B cell (primary cell): ENCODE measurements at regions not wholly inside any gene's neighbourhood (a gene's known extent, or its start where the extent isn't known, plus 50 kb on each side); places are given as distances from the start of the nearest gene placed in this dataset.

Experiments
- ATAC-seq: fragments of 200-7000 bp; cut with Tn5 transposase; one replicate; pipeline ENCODE4 v1.10.0; 2021; ENCODE audit warnings: low read depth, mild to moderate bottlenecking, moderate number of reproducible peaks, moderate library complexity
- CTCF ChIA-PET: fragments of 350-600 bp; sonication (Branson Sonifier 250); formaldehyde crosslinking; loops from one replicate; lab custom pipeline; 2021; ENCODE audit warnings: antibody characterized with exemption, inconsistent platforms; lab: Charles Lee
- POLR2A ChIA-PET: fragments of 350-600 bp; sonication (Branson Sonifier 250); formaldehyde crosslinking; loops from one replicate; lab custom pipeline; 2021; ENCODE audit warnings: antibody characterized with exemption; lab: Charles Lee
- DNase-seq: peaks from one replicate; pipeline ENCODE4 v3.0.0; 2013
- H2AFZ ChIP-seq: 2 replicates; pipeline ENCODE4 v1.6.1; 2012; ENCODE audit warnings: mild to moderate bottlenecking, low read depth, low read length; ENCODE audit not compliant: insufficient read depth, poor library complexity, severe bottlenecking
- H3K27ac ChIP-seq, 2 donors: 1 replicate in 1 of 2; 2 replicates in 1 of 2; pipeline ENCODE4 v1.5.1; 2012 to 2013; ENCODE audit warnings: low read length in 2 of 2, mild to moderate bottlenecking in 2 of 2, moderate library complexity in 1 of 2
- H3K27me3 ChIP-seq, 4 experiments: fragments of 200-600 bp in 1 of 4; sonication (generic) in 1 of 4; replicated peaks in 1 of 4; 1 replicate in 2 of 4; 2 replicates in 2 of 4; pipeline versions ENCODE4 v1.6.1 to v1.7.0; 2013 to 2016; ENCODE audit warnings: low read length in 3 of 4, mild to moderate bottlenecking in 2 of 4, mixed read lengths in 1 of 4, moderate library complexity in 1 of 4; ENCODE audit not compliant: insufficient read depth in 4 of 4, control insufficient read depth in 3 of 4; ENCODE audit errors: control extremely low read depth in 1 of 4
- H3K36me3 ChIP-seq, 2 experiments: replicated peaks in 1 of 2; 1 replicate in 1 of 2; 2 replicates in 1 of 2; pipeline versions ENCODE4 v1.6.1 to v1.7.1; 2013; ENCODE audit warnings: low read length in 1 of 2; ENCODE audit not compliant: insufficient read depth in 2 of 2, control insufficient read depth in 1 of 2; ENCODE audit errors: control extremely low read depth in 1 of 2, extremely low read depth in 1 of 2
- H3K4me1 ChIP-seq, 2 donors: fragments of 200-600 bp in 1 of 2; sonication (generic) in 1 of 2; 1 replicate in 1 of 2; 2 replicates in 1 of 2; pipeline versions ENCODE4 v1.5.1 to v1.6.1; 2013 to 2017; ENCODE audit warnings: low read length in 2 of 2; ENCODE audit not compliant: control insufficient read depth in 2 of 2, insufficient read depth in 2 of 2
- H3K4me2 ChIP-seq: replicated peaks from 2 replicates; pipeline ENCODE3; 2012; ENCODE audit warnings: mild to moderate bottlenecking, low read depth, low read length; ENCODE audit not compliant: poor library complexity, severe bottlenecking
- H3K4me3 ChIP-seq, 5 experiments: fragments of 200-600 bp in 1 of 5; sonication (generic) in 1 of 5; 1 replicate in 3 of 5; 2 replicates in 2 of 5; pipeline versions ENCODE4 v1.5.1 to v1.7.0; 2011 to 2016; ENCODE audit warnings: low read length in 4 of 5, mild to moderate bottlenecking in 4 of 5, low read depth in 2 of 5, control low read depth in 1 of 5, moderate library complexity in 1 of 5; ENCODE audit not compliant: insufficient read depth in 1 of 5; ENCODE audit errors: control extremely low read depth in 1 of 5, extremely low read depth in 1 of 5
- H3K79me2 ChIP-seq: fragments of 200-600 bp; sonication (generic); one replicate; pipeline ENCODE4 v1.6.0; 2016; ENCODE audit warnings: low read length; ENCODE audit not compliant: control insufficient read depth, insufficient read depth
- H3K9ac ChIP-seq: fragments of 200-600 bp; sonication (generic); 2 replicates; pipeline ENCODE4 v1.6.1; 2017; ENCODE audit warnings: mild to moderate bottlenecking, low read length, moderate library complexity
- H3K9me3 ChIP-seq, 3 donors: one replicate each; pipeline versions ENCODE4 v1.6.1 to v1.7.1; 2013; ENCODE audit warnings: low read length in 2 of 3; ENCODE audit not compliant: control insufficient read depth in 2 of 3, insufficient read depth in 1 of 3; ENCODE audit errors: control extremely low read depth in 1 of 3
- H4K20me1 ChIP-seq: 2 replicates; pipeline ENCODE4 v1.6.0; 2012; ENCODE audit warnings: mild to moderate bottlenecking, low read length; ENCODE audit not compliant: insufficient read depth, control insufficient read depth, poor library complexity, severe bottlenecking
- H3K27ac Mint-ChIP-seq: one replicate; pipeline ENCODE4 v1.8.0; 2021; ENCODE audit warnings: mixed read lengths
- H3K27me3 Mint-ChIP-seq: one replicate; pipeline ENCODE4 v1.8.0; 2021; ENCODE audit warnings: mixed read lengths
- H3K4me1 Mint-ChIP-seq: one replicate; pipeline ENCODE4 v1.8.0; 2021; ENCODE audit warnings: mixed read lengths
- H3K4me3 Mint-ChIP-seq: one replicate; pipeline ENCODE4 v1.8.0; 2021; ENCODE audit warnings: mixed read lengths
- H3K9me3 Mint-ChIP-seq: one replicate; pipeline ENCODE4 v1.8.0; 2022; ENCODE audit warnings: mixed read lengths; ENCODE audit not compliant: insufficient read depth
- EZH2 ChIP-seq: IDR thresholded peaks from 2 replicates; pipeline ENCODE4 v1.6.1; 2012; ENCODE audit warnings: borderline replicate concordance, low read depth, mild to moderate bottlenecking, moderate library complexity, low read length; ENCODE audit not compliant: insufficient read depth, poor library complexity, severe bottlenecking
- WGBS: methylation state at CpG from one replicate; pipeline ENCODE4 v1.1.5; 2013; ENCODE audit warnings: missing lambda C conversion rate; ENCODE audit not compliant: insufficient coverage; 5-methylcytosine and 5-hydroxymethylcytosine counted together
- intact Hi-C: fragments of 100-400 bp; cut with micrococcal nuclease; formaldehyde crosslinking; loops from one replicate; pipeline ENCODE4 v1.10.0; 2022
- TF ChIP-seq, protein P1 (sequence below): fragments of 200-600 bp; IDR thresholded peaks from one replicate; pipeline ENCODE4 v1.8.0; 2022; ENCODE audit warnings: antibody characterized with exemption, mild to moderate bottlenecking

DNA sequence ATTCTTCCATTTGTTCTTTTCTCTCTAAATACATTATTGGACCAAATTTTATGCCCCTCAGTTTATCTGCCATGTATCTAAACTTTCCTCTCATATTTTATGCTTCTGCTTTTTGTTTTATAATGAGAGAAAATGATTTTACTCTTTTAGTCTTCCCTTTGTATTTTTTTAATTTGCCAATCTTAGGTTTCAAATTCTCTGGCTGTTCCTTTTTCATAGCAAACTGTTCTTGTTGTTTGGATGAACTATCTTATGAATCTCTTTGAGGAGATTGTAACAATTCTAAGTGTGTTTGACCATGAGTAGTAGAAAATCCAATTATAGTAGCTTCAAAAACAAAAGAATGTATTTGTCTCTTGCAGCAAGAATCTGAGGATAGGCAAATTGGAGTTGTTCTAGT lies 290.5 kb downstream of the NDFIP2 start:
- Mint-ChIP-seq H3K4me1 (no peaks in the 10 kb centered on the region), H3K27me3 (peaks cover 5% of the 10 kb centered on the region), H3K27ac (no peak overlapping the region), H3K4me3 (no peak overlapping the region), H3K9me3 (peaks cover 6% of the 10 kb centered on the region)
- Histone ChIP-seq H3K27ac (no peak overlapping the region), H3K27me3 (no peaks in the 10 kb centered on the region), H4K20me1 (no peaks in the 10 kb centered on the region), H3K79me2 (no peaks in the 10 kb centered on the region), H3K4me3 (no peak overlapping the region), H3K9me3 (peaks cover 0 to 4% (median 0%) of the 10 kb centered on the region in 3 donors), H3K9ac (no peak overlapping the region), H3K36me3 (no peaks in the 10 kb centered on the region), H3K4me2 (no peak overlapping the region), H2AFZ (no peak overlapping the region), H3K4me1 (no peaks in the 10 kb centered on the region)
- POLR2A ChIA-PET, result no interaction called here
- ATAC-seq, result no peak
- DNase-seq, result no peak
- CTCF ChIA-PET, result no interaction called here
- intact Hi-C loops, result no loop called here
- no peak for TF ChIP-seq EZH2
- TF ChIP-seq, protein P1, sequence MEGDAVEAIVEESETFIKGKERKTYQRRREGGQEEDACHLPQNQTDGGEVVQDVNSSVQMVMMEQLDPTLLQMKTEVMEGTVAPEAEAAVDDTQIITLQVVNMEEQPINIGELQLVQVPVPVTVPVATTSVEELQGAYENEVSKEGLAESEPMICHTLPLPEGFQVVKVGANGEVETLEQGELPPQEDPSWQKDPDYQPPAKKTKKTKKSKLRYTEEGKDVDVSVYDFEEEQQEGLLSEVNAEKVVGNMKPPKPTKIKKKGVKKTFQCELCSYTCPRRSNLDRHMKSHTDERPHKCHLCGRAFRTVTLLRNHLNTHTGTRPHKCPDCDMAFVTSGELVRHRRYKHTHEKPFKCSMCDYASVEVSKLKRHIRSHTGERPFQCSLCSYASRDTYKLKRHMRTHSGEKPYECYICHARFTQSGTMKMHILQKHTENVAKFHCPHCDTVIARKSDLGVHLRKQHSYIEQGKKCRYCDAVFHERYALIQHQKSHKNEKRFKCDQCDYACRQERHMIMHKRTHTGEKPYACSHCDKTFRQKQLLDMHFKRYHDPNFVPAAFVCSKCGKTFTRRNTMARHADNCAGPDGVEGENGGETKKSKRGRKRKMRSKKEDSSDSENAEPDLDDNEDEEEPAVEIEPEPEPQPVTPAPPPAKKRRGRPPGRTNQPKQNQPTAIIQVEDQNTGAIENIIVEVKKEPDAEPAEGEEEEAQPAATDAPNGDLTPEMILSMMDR, result no peak

DNA sequence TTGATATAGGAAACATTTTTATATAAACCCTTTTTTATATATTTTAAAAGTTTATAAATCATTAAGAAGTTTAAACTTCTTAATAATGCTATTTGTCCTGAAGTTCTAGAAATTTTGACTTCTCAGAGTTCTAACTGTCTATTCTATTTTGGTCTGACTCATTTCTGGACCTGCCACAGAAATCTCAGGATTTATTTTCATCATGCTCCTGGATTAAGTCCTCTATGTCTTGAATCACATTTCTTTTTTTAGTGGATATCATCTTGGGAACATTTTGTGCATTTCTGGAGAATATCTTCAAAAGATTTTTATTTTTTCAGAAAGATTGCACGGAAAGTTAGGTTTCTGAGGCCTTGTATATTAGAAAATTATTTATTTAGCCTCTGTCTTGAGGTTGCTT lies 289.1 kb downstream of the NDFIP2 start:
- H3K4me1 ChIP-seq, result no peaks in the 10 kb centered on the region
- ATAC-seq, result no peak
- intact Hi-C loops, result no loop called here
- H3K4me2 ChIP-seq, result no peak overlapping the region
- TF ChIP-seq EZH2, result no peak
- TF ChIP-seq, protein P1, result no peak
- POLR2A ChIA-PET, result no interaction called here
- H3K27ac Mint-ChIP-seq, result no peak overlapping the region
- no peak overlapping the region for H3K9ac ChIP-seq
- no peaks in the 10 kb centered on the region for H4K20me1 ChIP-seq
- H3K27me3 Mint-ChIP-seq, result peaks cover 5% of the 10 kb centered on the region
- no CpG with 5 or more reads among the region's 1 CpG for WGBS
- H3K27ac ChIP-seq, result no peak overlapping the region
- no peaks in the 10 kb centered on the region for H3K36me3 ChIP-seq
- no peak overlapping the region for H3K4me3 Mint-ChIP-seq
- DNase-seq, result no peak
- H3K9me3 Mint-ChIP-seq, result peaks cover 6% of the 10 kb centered on the region
- H3K9me3 ChIP-seq, result peaks cover 0 to 4% (median 0%) of the 10 kb centered on the region in 3 donors
- no peaks in the 10 kb centered on the region for H3K27me3 ChIP-seq
- CTCF ChIA-PET, result no interaction called here
- H3K4me1 Mint-ChIP-seq, result no peaks in the 10 kb centered on the region
- no peak overlapping the region for H3K4me3 ChIP-seq
- no peaks in the 10 kb centered on the region for H3K79me2 ChIP-seq
- H2AFZ ChIP-seq, result no peak overlapping the region
